Coronary artery (tissue), 2 donors: ENCODE measurements at regions not wholly inside any gene's neighbourhood (a gene's known extent, or its start where the extent isn't known, plus 50 kb on each side); places are given as distances from the start of the nearest gene placed in this dataset.

ENCODE experiments used
- DNase-seq: peaks from one replicate; pipeline ENCODE4 v3.0.0-alpha.2; 2017; ENCODE audit warnings: low spot score
- H3K27ac ChIP-seq, 2 donors: fragments of 200-600 bp; sonication (generic); one replicate each; pipeline ENCODE4 v1.5.1; 2016 to 2019
- H3K4me3 ChIP-seq: fragments of 200-600 bp; sonication (generic); 2 replicates; pipeline ENCODE4 v1.5.1; 2016; ENCODE audit warnings: mild to moderate bottlenecking, moderate library complexity
- TF ChIP-seq, protein P1 (sequence below): fragments of 200-600 bp; sonication (generic); IDR thresholded peaks from one replicate; pipeline ENCODE4 v1.5.1; 2019; ENCODE audit warnings: antibody characterized with exemption

DNA sequence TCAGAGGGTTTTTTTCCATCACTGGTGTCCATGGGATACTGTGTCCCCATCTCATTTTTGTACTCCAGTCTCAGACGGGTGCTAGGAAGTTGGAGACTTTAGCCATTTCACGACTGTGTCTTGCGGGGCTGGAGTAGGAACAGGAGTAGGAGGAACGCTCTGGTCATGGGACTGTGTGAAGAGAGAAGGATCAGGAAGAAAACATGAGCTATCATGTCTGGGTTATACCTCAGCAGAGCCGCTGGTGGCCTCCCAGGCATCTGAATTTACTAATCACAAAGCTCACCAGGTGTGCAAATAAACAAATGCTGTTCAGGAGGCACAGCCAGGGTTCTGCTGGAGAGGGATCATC, 225.4 kb downstream of the SEC14L1 start:
- DNase-seq = no peak
- peak overlapping the region; percentile 54 for H3K4me3 ChIP-seq
- H3K27ac ChIP-seq = peak overlapping the region; percentile 83 to 95
- TF ChIP-seq, protein P1, sequence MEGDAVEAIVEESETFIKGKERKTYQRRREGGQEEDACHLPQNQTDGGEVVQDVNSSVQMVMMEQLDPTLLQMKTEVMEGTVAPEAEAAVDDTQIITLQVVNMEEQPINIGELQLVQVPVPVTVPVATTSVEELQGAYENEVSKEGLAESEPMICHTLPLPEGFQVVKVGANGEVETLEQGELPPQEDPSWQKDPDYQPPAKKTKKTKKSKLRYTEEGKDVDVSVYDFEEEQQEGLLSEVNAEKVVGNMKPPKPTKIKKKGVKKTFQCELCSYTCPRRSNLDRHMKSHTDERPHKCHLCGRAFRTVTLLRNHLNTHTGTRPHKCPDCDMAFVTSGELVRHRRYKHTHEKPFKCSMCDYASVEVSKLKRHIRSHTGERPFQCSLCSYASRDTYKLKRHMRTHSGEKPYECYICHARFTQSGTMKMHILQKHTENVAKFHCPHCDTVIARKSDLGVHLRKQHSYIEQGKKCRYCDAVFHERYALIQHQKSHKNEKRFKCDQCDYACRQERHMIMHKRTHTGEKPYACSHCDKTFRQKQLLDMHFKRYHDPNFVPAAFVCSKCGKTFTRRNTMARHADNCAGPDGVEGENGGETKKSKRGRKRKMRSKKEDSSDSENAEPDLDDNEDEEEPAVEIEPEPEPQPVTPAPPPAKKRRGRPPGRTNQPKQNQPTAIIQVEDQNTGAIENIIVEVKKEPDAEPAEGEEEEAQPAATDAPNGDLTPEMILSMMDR = no peak

DNA sequence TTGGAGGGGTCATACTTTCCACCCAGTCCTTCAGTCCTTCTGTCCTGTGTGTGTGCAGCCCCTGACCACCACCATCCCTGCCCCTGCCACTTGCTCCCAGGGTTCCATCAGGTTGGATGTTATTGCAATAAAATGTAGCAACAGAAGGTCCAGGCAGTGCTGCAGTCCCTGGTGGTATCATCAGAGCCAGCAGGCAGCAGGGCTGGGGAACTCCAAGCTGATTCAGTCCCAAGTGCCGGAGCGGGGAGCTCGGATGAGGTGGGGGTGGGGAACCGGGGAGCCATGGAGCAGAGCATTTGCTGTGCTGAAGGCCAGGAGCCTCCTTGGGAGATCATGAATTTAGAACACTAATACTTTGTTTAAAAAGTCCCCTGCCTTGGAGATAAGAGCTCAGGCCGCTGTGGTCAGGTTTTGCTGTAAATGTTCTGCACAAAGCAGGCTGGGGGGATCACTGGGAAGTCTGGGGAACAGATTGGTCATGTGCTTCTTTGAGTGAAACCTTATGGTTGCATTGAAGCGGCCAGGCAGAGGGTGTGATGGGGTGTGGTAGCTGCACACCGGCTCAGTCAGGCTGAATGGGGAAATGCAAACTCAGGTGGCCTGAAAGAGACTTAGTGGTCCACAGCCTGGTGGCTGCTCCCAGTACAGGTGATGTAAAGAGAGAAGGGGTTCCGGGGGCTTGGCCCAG, 225.9 kb downstream of the SEC14L1 start:
- TF ChIP-seq, protein P1 = no peak
- peak; percentile 77 for DNase-seq
- H3K4me3 ChIP-seq = peak overlapping the region; percentile 54
- peak overlapping the region; percentile 83 to 95 for H3K27ac ChIP-seq

DNA sequence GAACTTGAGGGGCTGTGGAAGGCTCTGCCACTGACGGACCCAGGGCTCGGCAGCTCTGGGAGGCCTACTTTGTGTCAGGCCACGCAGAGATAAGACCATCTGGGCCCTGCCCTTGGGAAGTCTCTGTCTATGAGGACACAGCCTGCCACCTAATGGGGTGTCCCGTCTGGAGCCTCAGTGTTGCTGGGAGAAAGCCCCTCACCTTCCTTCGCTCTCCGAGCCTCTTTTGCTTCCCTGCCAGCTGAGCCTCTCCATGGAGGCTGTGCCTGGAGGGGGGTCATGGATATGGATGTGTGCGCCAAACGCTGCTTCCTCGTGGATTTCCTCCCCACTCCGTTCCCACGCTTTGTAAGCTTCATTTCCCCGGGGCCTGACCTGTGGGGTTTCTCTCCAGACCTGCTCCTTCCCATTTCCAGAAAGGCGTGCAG, 228.8 kb downstream of the SEC14L1 start:
- DNase-seq = no peak
- TF ChIP-seq, protein P1 = no peak
- Histone ChIP-seq H3K4me3 (no peak overlapping the region), H3K27ac (no peak overlapping the region)

DNA sequence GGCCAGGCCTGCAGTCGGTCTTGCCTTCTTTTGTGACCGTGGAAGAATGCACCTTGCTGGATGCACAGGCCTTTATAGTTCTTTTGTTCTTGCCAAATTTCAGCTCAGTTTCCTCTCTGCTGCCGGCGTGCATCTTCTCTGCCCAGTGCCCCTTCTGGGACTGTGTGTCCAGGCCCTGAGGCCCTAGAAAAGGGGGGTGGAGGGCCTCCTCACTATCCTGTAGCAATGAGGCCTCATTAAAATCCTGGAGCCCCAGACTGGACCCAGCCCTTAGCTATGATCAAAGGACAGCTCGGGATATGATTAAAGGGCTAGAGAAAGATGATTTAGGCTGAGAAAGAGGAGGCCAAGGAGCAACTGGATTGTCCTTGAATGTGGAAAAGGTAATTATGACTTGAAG, 229.8 kb downstream of the SEC14L1 start:
- H3K27ac ChIP-seq = peak overlapping the region; percentile 97 to 98

DNA sequence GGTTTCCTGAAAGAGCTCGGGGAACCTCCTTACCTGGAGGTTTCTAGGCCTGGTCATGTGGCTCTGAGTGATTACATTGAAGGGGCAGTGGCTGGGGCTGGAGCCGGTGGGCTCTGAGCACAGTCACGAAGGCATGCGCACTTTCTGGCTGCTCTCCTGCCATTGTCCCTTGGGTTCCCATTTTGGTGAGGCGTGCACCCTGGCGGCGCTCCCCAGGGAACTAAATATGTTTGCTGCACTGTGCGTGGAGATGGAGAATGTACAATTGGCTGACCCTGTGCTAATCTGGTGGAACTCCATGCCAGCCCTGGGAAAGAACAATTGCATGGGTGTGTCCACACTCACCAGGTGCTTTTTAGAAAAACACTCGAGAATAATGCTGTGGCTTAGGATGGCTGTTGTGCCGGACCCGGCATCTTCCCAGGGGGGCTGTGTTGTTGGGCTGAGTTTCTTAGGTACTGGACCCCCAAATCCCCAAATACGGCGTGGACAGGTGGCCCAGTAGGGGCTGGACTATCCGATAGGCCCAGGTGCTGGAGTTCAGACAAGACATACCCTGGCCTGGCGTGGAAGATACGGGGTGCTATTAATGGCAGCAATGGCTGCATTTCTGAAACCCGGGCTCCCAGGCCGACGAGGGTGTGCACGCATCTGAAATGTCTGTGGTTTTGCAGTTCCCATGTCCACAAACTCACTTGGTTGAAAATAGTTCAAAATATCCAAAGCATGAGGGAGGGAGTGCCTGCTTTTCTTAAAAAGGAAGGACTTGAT, 230.5 kb downstream of the SEC14L1 start:
- Histone ChIP-seq H3K4me3 (peak overlapping the region; percentile 97), H3K27ac (peak overlapping the region; percentile 97 to 98)
- DNase-seq = no peak
- TF ChIP-seq, protein P1 = no peak

More for the DNA sequence above, 229.8 kb downstream of the SEC14L1 start:
- TF ChIP-seq, protein P1 = no peak
- no peak overlapping the region for H3K4me3 ChIP-seq
- no peak for DNase-seq

DNA sequence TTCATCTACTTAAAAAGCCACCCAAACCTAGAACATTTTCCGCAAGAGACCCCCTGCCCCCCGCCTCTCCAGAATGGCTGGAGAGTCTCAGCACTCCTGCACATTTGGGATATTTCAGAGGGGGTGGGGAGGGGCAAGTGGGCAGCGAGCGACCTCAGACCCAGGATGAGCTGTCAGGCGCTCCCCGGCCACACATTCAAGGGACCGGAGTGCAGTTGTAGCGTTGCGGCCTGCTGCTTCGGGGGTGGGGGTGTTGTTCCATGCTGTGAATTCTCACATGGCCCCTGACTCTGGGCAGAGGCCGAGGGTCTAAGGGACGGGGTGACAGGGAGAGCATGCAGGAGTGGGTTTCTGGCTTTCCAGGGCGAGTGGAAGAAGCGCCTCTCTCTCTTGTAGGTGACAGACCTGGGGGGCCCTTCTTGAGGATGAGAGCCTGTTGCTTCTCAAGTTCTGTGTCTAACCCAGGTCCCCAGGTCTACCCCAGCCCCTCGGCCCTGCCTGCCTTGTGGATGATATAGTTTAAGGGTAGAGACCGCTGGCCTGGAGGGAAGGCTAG, 231.2 kb downstream of the SEC14L1 start:
- Histone ChIP-seq H3K4me3 (peak overlapping the region; percentile 97), H3K27ac (peak overlapping the region; percentile 97 to 98)
- no peak for DNase-seq
- TF ChIP-seq, protein P1 = no peak
